H1 (cell line): ENCODE measurements at regions not wholly inside any gene's neighbourhood (a gene's known extent, or its start where the extent isn't known, plus 50 kb on each side); places are given as distances from the start of the nearest gene placed in this dataset.
A peak's percentile ranks its signal among the peaks of the same experiment; 100 is the strongest.

Experiments used
- CTCF ChIA-PET: fragments of 300-600 bp; sonication (Branson Sonifier 250); formaldehyde crosslinking; loops from one replicate; lab custom pipeline; 2021; ENCODE audit not compliant: partially characterized antibody; lab: Charles Lee
- POLR2A ChIA-PET: fragments of 300-600 bp; sonication (Branson Sonifier 250); formaldehyde crosslinking; loops from one replicate; lab custom pipeline; 2021; ENCODE audit warnings: inconsistent platforms; ENCODE audit not compliant: partially characterized antibody; lab: Charles Lee
- DNase-seq, 2 experiments: peaks; one replicate each; pipeline versions ENCODE4 v3.0.0 to v3.0.0-alpha.2; 2010 to 2022; ENCODE audit warnings: low spot score in 2 of 2, low read depth in 1 of 2, mixed read lengths in 1 of 2
- FAIRE-seq: peaks from 2 replicates; lab custom pipeline; 2011; peaks lifted over from hg19 to GRCh38; lab: Jason Lieb, UNC
- H2AFZ ChIP-seq: 2 replicates; pipeline ENCODE4 v1.8.1; 2012; ENCODE audit warnings: low read length, inconsistent platforms
- H2AK5ac ChIP-seq: 2 replicates; pipeline ENCODE4 v1.6.1; 2013; ENCODE audit warnings: low read depth, low read length
- H2BK120ac ChIP-seq: replicated peaks from 2 replicates; pipeline ENCODE3; 2013; ENCODE audit warnings: low read depth, low read length, inconsistent platforms
- H2BK12ac ChIP-seq: 2 replicates; pipeline ENCODE4 v1.6.1; 2013; ENCODE audit warnings: low read depth, low read length
- H2BK15ac ChIP-seq: 2 replicates; pipeline ENCODE4 v1.6.1; 2013; ENCODE audit warnings: low read length
- H2BK20ac ChIP-seq: 2 replicates; pipeline ENCODE4 v1.6.1; 2013; ENCODE audit warnings: low read length
- H2BK5ac ChIP-seq: 2 replicates; pipeline ENCODE4 v1.6.1; 2013; ENCODE audit warnings: low read depth, low read length
- H3K14ac ChIP-seq: 2 replicates; pipeline ENCODE4 v1.6.1; 2013; ENCODE audit warnings: inconsistent platforms; ENCODE audit not compliant: insufficient read length
- H3K18ac ChIP-seq: 2 replicates; pipeline ENCODE4 v1.6.1; 2013; ENCODE audit warnings: low read length; ENCODE audit errors: extremely low read depth
- H3K23ac ChIP-seq: 2 replicates; pipeline ENCODE4 v1.6.1; 2013; ENCODE audit warnings: inconsistent platforms; ENCODE audit not compliant: insufficient read length
- H3K23me2 ChIP-seq: 2 replicates; pipeline ENCODE4 v1.6.1; 2013; ENCODE audit warnings: low read depth, low read length
- H3K27ac ChIP-seq: 2 replicates; pipeline ENCODE4 v1.6.1; 2011; ENCODE audit warnings: low read depth, low read length, inconsistent platforms
- H3K27me3 ChIP-seq, 4 experiments: replicated peaks in 1 of 4; 1 replicate in 1 of 4; 2 replicates in 3 of 4; pipeline versions ENCODE4 v1.6.1 to v1.8.1; 2011 to 2013; ENCODE audit warnings: low read length in 3 of 4, mild to moderate bottlenecking in 3 of 4, inconsistent platforms in 2 of 4, mixed read lengths in 2 of 4, moderate library complexity in 1 of 4; ENCODE audit not compliant: control insufficient read depth in 3 of 4, insufficient read depth in 3 of 4; ENCODE audit errors: extremely low read depth in 1 of 4
- H3K36me3 ChIP-seq, 4 experiments: 2 replicates each; pipeline versions ENCODE4 v1.6.1 to v1.8.1; 2011 to 2013; ENCODE audit warnings: mild to moderate bottlenecking in 4 of 4, low read length in 3 of 4, moderate library complexity in 2 of 4, control low read depth in 1 of 4, inconsistent platforms in 1 of 4; ENCODE audit not compliant: insufficient read depth in 4 of 4, control insufficient read depth in 2 of 4
- H3K4ac ChIP-seq: replicated peaks from 2 replicates; pipeline ENCODE3; 2013; ENCODE audit warnings: low read length, low read depth, mixed read lengths, inconsistent platforms; ENCODE audit not compliant: insufficient read length
- H3K4me1 ChIP-seq, 4 experiments: replicated peaks in 1 of 4; 1 replicate in 1 of 4; 2 replicates in 3 of 4; pipeline versions ENCODE4 v1.6.1 to v1.8.1; 2011 to 2013; ENCODE audit warnings: low read length in 3 of 4, inconsistent platforms in 2 of 4, mixed read lengths in 1 of 4; ENCODE audit not compliant: insufficient read depth in 4 of 4, control insufficient read depth in 3 of 4
- H3K4me2 ChIP-seq, 2 experiments: 2 replicates each; pipeline versions ENCODE4 v1.6.1 to v1.8.1; 2011 to 2013; ENCODE audit warnings: low read depth in 2 of 2, low read length in 2 of 2, control low read depth in 1 of 2, inconsistent platforms in 1 of 2, mild to moderate bottlenecking in 1 of 2; ENCODE audit not compliant: insufficient read depth in 1 of 2
- H3K4me3 ChIP-seq, 4 experiments: fragments of 200-600, 300-600 bp in 1 of 4; sonication (generic), shearing (Covaris generic), sonication (Bioruptor Twin) in 1 of 4; 2 replicates each; pipeline versions ENCODE4 v1.5.1 to v1.8.1; 2011 to 2016; ENCODE audit warnings: low read length in 4 of 4, low read depth in 3 of 4, control low read depth in 2 of 4, inconsistent platforms in 2 of 4, mild to moderate bottlenecking in 2 of 4, mixed read lengths in 1 of 4, moderate library complexity in 1 of 4; ENCODE audit not compliant: insufficient read depth in 2 of 4; ENCODE audit errors: extremely low read depth in 1 of 4
- H3K56ac ChIP-seq: replicated peaks from 2 replicates; pipeline ENCODE3; 2013; ENCODE audit warnings: low read depth, mild to moderate bottlenecking, mixed read lengths, low read length, inconsistent platforms; ENCODE audit not compliant: insufficient read length
- H3K79me1 ChIP-seq: 2 replicates; pipeline ENCODE4 v1.6.1; 2013; ENCODE audit warnings: low read depth, low read length, control low read depth
- H3K79me2 ChIP-seq, 2 experiments: 2 replicates each; pipeline versions ENCODE4 v1.6.1 to v1.8.1; 2012 to 2013; ENCODE audit warnings: low read length in 2 of 2, mild to moderate bottlenecking in 2 of 2, inconsistent platforms in 1 of 2; ENCODE audit not compliant: insufficient read depth in 2 of 2, control insufficient read depth in 1 of 2
- H3K9ac ChIP-seq, 4 experiments: replicated peaks in 1 of 4; 1 replicate in 1 of 4; 2 replicates in 3 of 4; pipeline versions ENCODE4 v1.6.1 to v1.8.1; 2011 to 2013; ENCODE audit warnings: low read depth in 3 of 4, low read length in 3 of 4, control low read depth in 2 of 4, mild to moderate bottlenecking in 2 of 4, moderate library complexity in 2 of 4, inconsistent platforms in 1 of 4; ENCODE audit errors: extremely low read depth in 1 of 4
- H3K9me3 ChIP-seq, 2 experiments: 2 replicates each; pipeline versions ENCODE4 v1.6.1 to v1.8.1; 2012 to 2013; ENCODE audit warnings: mild to moderate bottlenecking in 2 of 2, moderate library complexity in 2 of 2, control low read depth in 1 of 2, inconsistent platforms in 1 of 2, low read depth in 1 of 2, low read length in 1 of 2, mixed read lengths in 1 of 2; ENCODE audit not compliant: insufficient read depth in 2 of 2
- H4K20me1 ChIP-seq, 2 experiments: replicated peaks in 1 of 2; 2 replicates each; pipeline versions ENCODE3 to v1.8.1; 2011 to 2013; ENCODE audit warnings: inconsistent platforms in 2 of 2, low read length in 2 of 2, mild to moderate bottlenecking in 1 of 2; ENCODE audit not compliant: insufficient read depth in 2 of 2, control insufficient read depth in 1 of 2
- H4K5ac ChIP-seq: 2 replicates; pipeline ENCODE4 v1.6.1; 2013; ENCODE audit warnings: low read length, low read depth, mixed read lengths, inconsistent platforms; ENCODE audit not compliant: insufficient read length
- H4K8ac ChIP-seq: 2 replicates; pipeline ENCODE4 v1.8.0; 2013; ENCODE audit warnings: mild to moderate bottlenecking, moderate library complexity, low read length, inconsistent platforms; ENCODE audit not compliant: insufficient read depth; ENCODE audit errors: extremely low read depth
- H4K91ac ChIP-seq: replicated peaks from 2 replicates; pipeline ENCODE3; 2013; ENCODE audit warnings: low read length, mixed read lengths, inconsistent platforms; ENCODE audit not compliant: insufficient read length
- NANOG ChIP-seq: IDR thresholded peaks from 2 replicates; pipeline ENCODE4 v1.6.1; 2011; ENCODE audit warnings: low read length, low read depth, mild to moderate bottlenecking, inconsistent platforms; ENCODE audit not compliant: insufficient read depth, poor library complexity, severe bottlenecking
- WGBS, 2 experiments: shearing (Covaris generic) in 1 of 2; methylation state at CpG; one replicate each; pipeline versions ENCODE4 v1.1.6 to v1.1.7; 2013 to 2015; ENCODE audit warnings: low lambda C conversion rate in 2 of 2, mixed read lengths in 2 of 2, inconsistent platforms in 1 of 2, low coverage in 1 of 2, missing lambda C conversion rate in 1 of 2; ENCODE audit not compliant: insufficient replicate concordance in 2 of 2, insufficient coverage in 1 of 2, insufficient read length in 1 of 2; ENCODE audit errors: extremely low coverage in 1 of 2, missing lambda C conversion rate in 1 of 2; 5-methylcytosine and 5-hydroxymethylcytosine counted together

DNA sequence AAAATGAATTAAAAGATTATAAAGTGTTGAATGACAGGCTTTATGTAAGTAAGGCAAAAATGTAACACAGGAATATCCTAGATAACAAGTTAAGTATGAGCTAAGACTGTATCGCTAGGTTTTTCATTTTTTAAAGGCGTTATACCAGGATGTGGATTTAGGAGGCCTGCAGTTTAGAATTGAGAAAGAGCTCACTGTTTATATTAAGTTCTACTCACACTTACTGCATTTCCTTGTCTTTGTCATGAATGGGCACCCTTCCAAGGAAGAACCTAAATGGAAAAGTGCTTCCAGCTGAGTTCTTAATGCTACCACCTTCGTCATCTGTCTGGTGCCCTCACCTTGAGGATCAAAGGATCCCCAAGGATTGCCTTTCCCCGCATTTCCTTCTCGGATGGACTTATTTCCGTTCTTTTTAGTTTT is 148.7 kb downstream of the SOX4 start:
- H2AK5ac ChIP-seq: no peak overlapping the region
- peaks cover 0 to 3% (median 0%) of the 10 kb centered on the region in 4 experiments; a peak in 1 of 8 replicates for H3K36me3 ChIP-seq
- H3K27ac ChIP-seq: no peak overlapping the region; the same call in 1 of the 2 replicates
- H2BK15ac ChIP-seq: no peak overlapping the region
- no peak overlapping the region for H2BK5ac ChIP-seq
- ChIA-PET CTCF (interaction anchor here (0.6 to 1.5 kb wide), 3 partner anchors 49 to 183 kb away, joined by 3 to 4 read pairs (median 3); no protein-coding TSS in a partner anchor), POLR2A (interaction anchor here (0.6 to 5.2 kb wide), 8 partner anchors 10 to 148 kb away, joined by 3 to 25 read pairs (median 3); partner anchors contain the start of gene SOX4)
- H3K56ac ChIP-seq: no peak overlapping the region
- no peak overlapping the region for H2BK120ac ChIP-seq
- no peak overlapping the region for H3K18ac ChIP-seq
- no peaks in the 10 kb centered on the region for H3K23me2 ChIP-seq
- no peak overlapping the region for H2AFZ ChIP-seq
- peaks cover 0 to 6% of the 10 kb centered on the region in 2 experiments for H4K20me1 ChIP-seq
- H3K23ac ChIP-seq: no peak overlapping the region
- no peak overlapping the region for H2BK20ac ChIP-seq
- H3K79me1 ChIP-seq: peaks cover 10% of the 10 kb centered on the region
- DNase-seq (no peak), FAIRE-seq (peak; percentile 93)
- peaks cover 10 to 42% (median 27%) of the 10 kb centered on the region in 4 experiments for H3K4me1 ChIP-seq
- peaks cover 3 to 92% of the 10 kb centered on the region in 2 experiments; a peak in 3 of 4 replicates for H3K79me2 ChIP-seq
- H4K91ac ChIP-seq: no peak overlapping the region
- no peak overlapping the region; the same call in 1 of the 2 replicates for H2BK12ac ChIP-seq
- H4K5ac ChIP-seq: no peak overlapping the region
- H4K8ac ChIP-seq: no peak overlapping the region
- H3K4me2 ChIP-seq: peak overlapping the region; percentile 63 to 66
- no peaks in the 10 kb centered on the region for H3K27me3 ChIP-seq
- H3K9me3 ChIP-seq: no peaks in the 10 kb centered on the region
- H3K14ac ChIP-seq: no peak overlapping the region
- no peak overlapping the region for H3K9ac ChIP-seq
- peak overlapping the region in 2 of 4 experiments; percentile 3 to 51; a peak in 3 of 8 replicates for H3K4me3 ChIP-seq
- H3K4ac ChIP-seq: no peak overlapping the region
- 4% methylated on average over 6 of the region's 6 CpGs; no CpG with 5 or more reads in 1 of the 2 experiments for WGBS, 2 experiments
- TF ChIP-seq NANOG: peak; percentile 60
